Fibroblast of the aortic adventitia (primary cell): ENCODE measurements at regions not wholly inside any gene's neighbourhood (a gene's known extent, or its start where the extent isn't known, plus 50 kb on each side); places are given as distances from the start of the nearest gene placed in this dataset.

Experiments
- DNase-seq: peaks from one replicate; pipeline ENCODE4 v3.0.0-alpha.2; 2010; ENCODE audit warnings: low read depth
- H3K4me3 ChIP-seq: 2 replicates; pipeline ENCODE4 v1.5.1; 2011; ENCODE audit warnings: low read depth, mild to moderate bottlenecking, control low read depth, low read length, moderate library complexity
- TF ChIP-seq, protein P1 (sequence below): IDR thresholded peaks from 2 replicates; pipeline ENCODE4 v1.5.1; 2011; ENCODE audit warnings: mild to moderate bottlenecking, low read length, control low read depth, inconsistent platforms; ENCODE audit not compliant: insufficient read depth

DNA sequence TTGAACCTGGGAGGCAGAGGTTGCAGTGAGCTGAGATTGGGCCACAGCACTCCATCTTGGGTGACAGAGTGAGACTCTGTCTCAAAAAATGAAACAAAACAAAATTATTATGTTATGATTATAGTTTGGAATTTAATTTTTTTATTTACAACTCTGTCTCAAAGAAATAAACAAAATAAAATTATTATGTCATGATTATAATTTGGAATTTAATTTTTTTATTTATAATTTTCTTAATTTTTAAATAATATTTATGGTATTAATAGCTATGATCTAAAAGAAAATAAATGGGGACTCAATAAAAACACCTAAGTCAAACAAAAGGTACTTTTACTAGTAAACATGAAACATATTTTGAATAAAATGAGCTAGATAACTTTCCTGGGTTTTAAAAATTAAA is 994.8 kb upstream of the GHITM start:
- TF ChIP-seq, protein P1, sequence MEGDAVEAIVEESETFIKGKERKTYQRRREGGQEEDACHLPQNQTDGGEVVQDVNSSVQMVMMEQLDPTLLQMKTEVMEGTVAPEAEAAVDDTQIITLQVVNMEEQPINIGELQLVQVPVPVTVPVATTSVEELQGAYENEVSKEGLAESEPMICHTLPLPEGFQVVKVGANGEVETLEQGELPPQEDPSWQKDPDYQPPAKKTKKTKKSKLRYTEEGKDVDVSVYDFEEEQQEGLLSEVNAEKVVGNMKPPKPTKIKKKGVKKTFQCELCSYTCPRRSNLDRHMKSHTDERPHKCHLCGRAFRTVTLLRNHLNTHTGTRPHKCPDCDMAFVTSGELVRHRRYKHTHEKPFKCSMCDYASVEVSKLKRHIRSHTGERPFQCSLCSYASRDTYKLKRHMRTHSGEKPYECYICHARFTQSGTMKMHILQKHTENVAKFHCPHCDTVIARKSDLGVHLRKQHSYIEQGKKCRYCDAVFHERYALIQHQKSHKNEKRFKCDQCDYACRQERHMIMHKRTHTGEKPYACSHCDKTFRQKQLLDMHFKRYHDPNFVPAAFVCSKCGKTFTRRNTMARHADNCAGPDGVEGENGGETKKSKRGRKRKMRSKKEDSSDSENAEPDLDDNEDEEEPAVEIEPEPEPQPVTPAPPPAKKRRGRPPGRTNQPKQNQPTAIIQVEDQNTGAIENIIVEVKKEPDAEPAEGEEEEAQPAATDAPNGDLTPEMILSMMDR, result no peak
- H3K4me3 ChIP-seq, result no peak overlapping the region
- no peak for DNase-seq

DNA sequence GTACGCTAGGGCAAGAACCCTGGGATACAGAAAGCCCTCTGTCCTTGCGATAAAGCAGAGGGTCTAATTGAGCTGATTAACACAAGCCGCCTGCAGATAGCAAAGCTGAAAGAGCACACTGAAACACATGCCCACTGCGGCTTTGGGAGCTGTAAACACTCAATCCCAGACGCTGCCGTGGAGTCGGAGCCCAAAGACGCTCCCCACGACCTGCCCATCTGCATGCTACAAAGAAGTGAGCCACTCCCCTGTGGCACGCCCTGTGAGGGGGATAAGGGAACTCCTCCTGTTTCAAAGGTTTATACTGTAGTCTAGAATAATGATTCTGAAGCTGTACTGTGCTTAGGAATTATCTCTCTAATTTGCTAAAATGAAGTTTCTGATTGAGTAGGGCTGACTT is 985.6 kb upstream of the GHITM start:
- H3K4me3 ChIP-seq, result no peak overlapping the region
- no peak for DNase-seq
- TF ChIP-seq, protein P1, result no peak

DNA sequence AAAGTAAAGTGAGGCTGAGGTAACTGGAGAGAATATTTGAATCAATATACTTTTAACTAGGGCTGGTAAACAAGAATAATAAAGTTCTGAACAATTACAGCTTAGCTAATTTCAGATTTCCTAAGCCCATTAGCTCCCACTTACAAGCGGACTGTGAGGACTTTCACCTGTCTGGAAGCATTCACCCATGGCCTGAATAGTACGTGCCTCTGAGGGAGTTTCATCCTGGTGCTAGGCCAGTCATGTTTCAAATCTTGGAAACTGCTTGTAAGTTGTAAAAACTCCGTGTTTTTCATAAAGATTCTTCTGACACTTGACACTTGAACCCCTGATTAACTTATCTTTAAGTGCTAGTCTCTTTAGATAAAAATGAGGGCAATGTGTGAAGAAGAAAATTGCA is 975.2 kb upstream of the GHITM start:
- DNase-seq, result no peak
- no peak overlapping the region for H3K4me3 ChIP-seq
- TF ChIP-seq, protein P1, result no peak

DNA sequence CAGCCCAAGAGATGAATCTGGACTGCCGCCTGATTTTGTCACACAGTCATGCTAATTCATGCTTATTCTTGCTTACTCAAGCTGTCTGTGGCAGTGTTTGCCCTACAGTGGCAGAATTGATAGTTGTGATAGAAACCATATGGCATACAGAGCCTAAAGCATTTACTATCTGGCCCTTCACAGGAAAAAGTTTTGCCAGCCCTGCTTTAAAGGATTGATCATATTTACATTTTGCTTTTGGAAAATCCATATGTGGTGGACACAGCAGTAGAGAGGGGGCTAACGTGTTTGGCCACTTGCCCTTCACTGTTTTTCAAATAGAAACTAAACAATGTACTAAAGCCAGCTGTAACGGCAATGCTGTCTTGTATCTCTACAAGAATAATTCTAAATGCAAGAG is 974.0 kb upstream of the GHITM start:
- TF ChIP-seq, protein P1, result no peak
- DNase-seq, result no peak

DNA sequence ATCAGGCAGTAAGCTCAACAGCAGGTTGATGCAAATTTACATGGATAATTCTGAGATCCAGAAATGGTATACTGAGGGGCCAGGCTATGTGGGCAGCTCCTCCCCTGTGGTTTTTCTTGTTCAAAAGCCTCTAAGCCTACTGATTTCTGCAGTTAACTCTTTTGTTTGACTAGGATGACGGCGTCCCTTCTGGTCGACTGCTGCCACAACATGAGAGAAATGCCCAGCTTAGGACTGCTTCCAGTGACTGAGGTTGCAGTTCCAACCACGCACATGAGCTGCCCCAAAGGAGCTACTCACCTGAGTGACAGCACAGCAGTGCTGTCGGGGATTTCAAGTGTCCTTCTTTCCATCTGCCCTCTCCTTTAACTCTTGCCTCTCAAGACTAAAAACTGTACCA is 973.0 kb upstream of the GHITM start:
- H3K4me3 ChIP-seq, result no peak overlapping the region
- TF ChIP-seq, protein P1, result no peak
- DNase-seq, result no peak

More for the DNA sequence above, 974.0 kb upstream of the GHITM start:
- no peak overlapping the region for H3K4me3 ChIP-seq

DNA sequence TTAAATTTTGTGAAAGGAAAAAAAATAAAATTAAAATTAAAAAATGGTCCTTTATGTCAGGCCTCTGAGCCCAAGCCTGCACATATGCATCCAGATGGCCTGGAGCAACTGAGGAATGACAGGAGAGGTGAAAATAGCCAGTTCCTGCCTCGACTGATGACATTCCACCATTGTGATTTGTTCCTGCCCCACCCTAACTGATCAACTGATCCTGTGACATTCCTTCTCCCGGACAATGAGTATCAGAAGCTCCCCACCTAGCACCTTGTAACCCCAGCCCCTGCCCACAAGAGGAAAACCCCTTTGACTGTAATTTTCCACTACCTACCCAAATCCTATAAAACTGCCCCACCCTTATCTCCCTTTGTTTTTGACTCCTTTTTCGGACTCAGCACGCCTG is 972.2 kb upstream of the GHITM start:
- TF ChIP-seq, protein P1, result no peak
- H3K4me3 ChIP-seq, result no peak overlapping the region
- no peak for DNase-seq

DNA sequence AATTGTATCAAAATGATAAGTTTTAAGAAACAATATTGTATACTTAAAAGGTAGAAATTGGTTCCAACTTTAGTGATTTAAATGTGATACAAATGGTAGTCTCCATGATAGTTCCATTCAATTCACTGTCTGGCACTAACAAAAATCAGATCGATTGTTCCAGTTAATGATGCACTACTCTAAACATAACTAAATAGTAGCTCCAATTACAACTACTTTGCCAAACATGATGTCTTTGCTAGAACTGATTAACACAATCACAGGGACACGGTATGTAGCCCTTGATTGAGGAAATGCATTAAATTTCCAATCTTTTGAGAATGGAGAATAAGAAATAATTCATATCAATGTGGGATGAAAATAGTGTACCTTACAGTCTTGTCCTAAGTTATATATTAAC is 962.4 kb upstream of the GHITM start:
- H3K4me3 ChIP-seq, result no peak overlapping the region
- TF ChIP-seq, protein P1, result no peak
- DNase-seq, result no peak
